Right lobe of liver (tissue), 6 donors: ENCODE measurements at regions not wholly inside any gene's neighbourhood (a gene's known extent, or its start where the extent isn't known, plus 50 kb on each side); places are given as distances from the start of the nearest gene placed in this dataset.

Source experiments
- ATAC-seq, 4 donors: fragments of 200-7000 bp; cut with Tn5 transposase; one replicate each; pipeline ENCODE4 v1.9.1; 2020; ENCODE audit warnings: mild to moderate bottlenecking in 4 of 4, moderate library complexity in 4 of 4
- DNase-seq, 3 donors: peaks; one replicate each; pipeline ENCODE4 v3.0.0-alpha.2; 2020
- H3K27ac ChIP-seq, 3 donors: fragments of 200-600 bp; one replicate each; pipeline ENCODE4 v1.8.0; 2022
- H3K27me3 ChIP-seq, 2 donors: fragments of 200-600 bp; one replicate each; pipeline ENCODE4 v1.8.0; 2022
- H3K36me3 ChIP-seq, 4 donors: fragments of 200-600 bp; sonication (generic) in 1 of 4; one replicate each; pipeline versions ENCODE4 v1.5.1 to v1.8.0; 2017 to 2022; ENCODE audit warnings: control low read depth in 1 of 4
- H3K4me1 ChIP-seq, 4 donors: fragments of 200-600 bp; sonication (generic) in 1 of 4; one replicate each; pipeline versions ENCODE4 v1.5.1 to v1.8.0; 2017 to 2022; ENCODE audit warnings: control low read depth in 1 of 4
- H3K4me3 ChIP-seq, 3 donors: fragments of 200-600 bp; one replicate each; pipeline ENCODE4 v1.8.0; 2022
- H3K9me3 ChIP-seq, 4 donors: fragments of 200-600 bp; sonication (generic) in 1 of 4; one replicate each; pipeline versions ENCODE4 v1.5.1 to v1.8.0; 2017 to 2022; ENCODE audit warnings: control low read depth in 1 of 4
- CTCF ChIP-seq, 4 donors: fragments of 200-600 bp in 3 of 4; fragments of 450-650 bp in 1 of 4; IDR thresholded peaks; one replicate each; pipeline versions ENCODE4 v1.5.1 to v1.8.0; 2016 to 2022; ENCODE audit warnings: antibody characterized with exemption in 4 of 4, mild to moderate bottlenecking in 2 of 4
- POLR2A ChIP-seq: fragments of 450-650 bp; IDR thresholded peaks from one replicate; pipeline ENCODE4 v1.6.1; 2017; ENCODE audit warnings: antibody characterized with exemption, mild to moderate bottlenecking
- WGBS: methylation state at CpG from one replicate; pipeline ENCODE4 v1.1.6; 2018; ENCODE audit warnings: low coverage, low lambda C conversion rate; ENCODE audit not compliant: insufficient coverage; ENCODE audit errors: missing lambda C conversion rate; 5-methylcytosine and 5-hydroxymethylcytosine counted together
- intact Hi-C, 2 donors: fragments of 100-400 bp; cut with DNase I; formaldehyde crosslinking; loops; one replicate each; pipeline versions ENCODE4 v1.11.2 to v1.14.1; 2022
- donor health status: DM: no; HTN: yes; CAD: no.
- donor health status: DM: no; HTN: no; CAD: no.
- donor health status: DM: no; HTN: no; CAD: no.
- donor health status: DM: no; HTN: yes; CAD: no.
- donor health status: DM: no; HTN: yes; CAD: no.

GRCh38 chr3:44104668-44105321 is 136.9 kb upstream of the TOPAZ1 start:
- Histone ChIP-seq H3K9me3 (no peaks in the 10 kb centered on the region), H3K27ac (no peak overlapping the region), H3K4me1 (no peaks in the 10 kb centered on the region), H3K36me3 (no peaks in the 10 kb centered on the region), H3K4me3 (no peak overlapping the region), H3K27me3 (no peaks in the 10 kb centered on the region)
- TF ChIP-seq CTCF (IDR thresholded peaks at IDR 0.05) (no peak), POLR2A (no peak)
- intact Hi-C loops, result no loop called here
- DNase-seq, result no peak
- WGBS, result 31% methylated on average over 2 of the region's 4 CpGs
- peak in 1 of 4 donors; percentile 62 for ATAC-seq

GRCh38 chr3:44105571-44105970 is 136.1 kb upstream of the TOPAZ1 start:
- no peaks in the 10 kb centered on the region for H3K4me1 ChIP-seq
- DNase-seq (no peak), ATAC-seq (no peak)
- no peaks in the 10 kb centered on the region for H3K9me3 ChIP-seq
- H3K27ac ChIP-seq, result no peak overlapping the region
- intact Hi-C loops, result no loop called here
- 56% methylated on average over 5 of the region's 5 CpGs for WGBS
- TF ChIP-seq CTCF (IDR thresholded peaks at IDR 0.05), result no peak
- TF ChIP-seq POLR2A, result no peak
- H3K36me3 ChIP-seq, result no peaks in the 10 kb centered on the region
- H3K27me3 ChIP-seq, result no peaks in the 10 kb centered on the region
- no peak overlapping the region for H3K4me3 ChIP-seq

GRCh38 chr3:44106756-44107155 is 134.9 kb upstream of the TOPAZ1 start:
- H3K27me3 ChIP-seq, result no peaks in the 10 kb centered on the region
- intact Hi-C loops, result no loop called here
- no peaks in the 10 kb centered on the region for H3K9me3 ChIP-seq
- TF ChIP-seq POLR2A, result no peak
- no peak for TF ChIP-seq CTCF (IDR thresholded peaks at IDR 0.05)
- H3K36me3 ChIP-seq, result no peaks in the 10 kb centered on the region
- WGBS, result 40% methylated on average over 6 of the region's 6 CpGs
- no peak overlapping the region for H3K4me3 ChIP-seq
- H3K4me1 ChIP-seq, result no peaks in the 10 kb centered on the region
- no peak for DNase-seq
- H3K27ac ChIP-seq, result no peak overlapping the region
- ATAC-seq, result no peak

- 83% methylated on average over 3 of the region's 3 CpGs for WGBS
- Histone ChIP-seq H3K4me3 (no peak overlapping the region), H3K4me1 (no peaks in the 10 kb centered on the region), H3K9me3 (no peaks in the 10 kb centered on the region), H3K27me3 (no peaks in the 10 kb centered on the region), H3K36me3 (no peaks in the 10 kb centered on the region), H3K27ac (no peak overlapping the region)
- DNase-seq (no peak), ATAC-seq (no peak)
- intact Hi-C loops, result no loop called here
- no peak for TF ChIP-seq POLR2A
- TF ChIP-seq CTCF (IDR thresholded peaks at IDR 0.05), result no peak
These were observed 133.2 kb upstream of the TOPAZ1 start for GRCh38 chr3:44108481-44108880.
